ENCODE measurements at regions not wholly inside any gene's neighbourhood (a gene's known extent, or its start where the extent isn't known, plus 50 kb on each side); places are given as distances from the start of the nearest gene placed in this dataset.

GRCh38 chr15:39030291-39031070 lies 465.9 kb upstream of the RASGRP1 start:
- Histone ChIP-seq H3K27me3 (replicated peaks in 1 of 4; ENCODE audit: control insufficient read depth in 3 of 4, extremely low read depth in 1 of 4, insufficient read depth in 3 of 4, low read length in 3 of 4) (no peaks in the 10 kb centered on the region), H2BK12ac (ENCODE audit: low read depth, low read length) (no peak overlapping the region), H2BK5ac (ENCODE audit: low read depth, low read length) (no peak overlapping the region), H3K79me1 (ENCODE audit: low read depth, low read length) (no peaks in the 10 kb centered on the region; the same call in 1 of the 2 replicates), H3K4ac (replicated peaks; ENCODE audit: insufficient read length, low read depth, low read length) (no peak overlapping the region), H3K18ac (ENCODE audit: extremely low read depth, low read length) (no peak overlapping the region), H3K4me1 (replicated peaks in 1 of 4; ENCODE audit: control insufficient read depth in 3 of 4, insufficient read depth in 4 of 4, low read length in 3 of 4) (peaks cover 0 to 2% (median 0%) of the 10 kb centered on the region in 4 experiments; a peak in 1 of 7 replicates), H3K4me2 (ENCODE audit: insufficient read depth in 1 of 2, low read depth in 2 of 2, low read length in 2 of 2) (no peak overlapping the region), H2AFZ (ENCODE audit: low read length) (no peak overlapping the region), H3K9ac (replicated peaks in 1 of 4; ENCODE audit: extremely low read depth in 1 of 4, low read depth in 3 of 4, low read length in 3 of 4) (no peak overlapping the region), H3K23ac (ENCODE audit: insufficient read length) (no peak overlapping the region), H2BK20ac (ENCODE audit: low read length) (no peak overlapping the region), H3K14ac (ENCODE audit: insufficient read length) (no peak overlapping the region), H4K5ac (ENCODE audit: insufficient read length, low read depth, low read length) (no peak overlapping the region), H4K8ac (ENCODE audit: extremely low read depth, insufficient read depth, low read length) (no peak overlapping the region), H2AK5ac (ENCODE audit: low read depth, low read length) (no peak overlapping the region), H3K4me3 (ENCODE audit: extremely low read depth in 1 of 4, insufficient read depth in 2 of 4, low read depth in 3 of 4, low read length in 4 of 4) (no peak overlapping the region), H3K36me3 (ENCODE audit: control insufficient read depth in 2 of 4, insufficient read depth in 4 of 4, low read length in 3 of 4) (no peaks in the 10 kb centered on the region), H3K27ac (ENCODE audit: low read depth, low read length) (no peak overlapping the region), H3K56ac (replicated peaks; ENCODE audit: insufficient read length, low read depth, low read length) (no peak overlapping the region), H4K91ac (replicated peaks; ENCODE audit: insufficient read length, low read length) (no peak overlapping the region), H2BK120ac (replicated peaks; ENCODE audit: low read depth, low read length) (no peak overlapping the region), H3K23me2 (ENCODE audit: low read depth, low read length) (no peaks in the 10 kb centered on the region), H4K20me1 (replicated peaks in 1 of 2; ENCODE audit: control insufficient read depth in 1 of 2, insufficient read depth in 2 of 2, low read length in 2 of 2) (no peaks in the 10 kb centered on the region), H3K9me3 (ENCODE audit: insufficient read depth in 2 of 2, low read depth in 1 of 2, low read length in 1 of 2) (no peaks in the 10 kb centered on the region), H2BK15ac (ENCODE audit: low read length) (no peak overlapping the region), H3K79me2 (ENCODE audit: control insufficient read depth in 1 of 2, insufficient read depth in 2 of 2, low read length in 2 of 2) (no peaks in the 10 kb centered on the region)
- FAIRE-seq (no peak), DNase-seq (ENCODE audit: low read depth in 1 of 2, low spot score in 2 of 2) (no peak)
- ChIA-PET POLR2A (ENCODE audit: partially characterized antibody) (no interaction called here), CTCF (ENCODE audit: partially characterized antibody) (interaction anchor here (1.5 kb wide), 1 partner anchor 10 kb away, joined by 4 read pairs; no protein-coding TSS in a partner anchor)
- TF ChIP-seq CTBP2 (IDR thresholded peaks at IDR 0.05; ENCODE audit: borderline replicate concordance, insufficient read depth, insufficient read length, low read length) = no peak
- TF ChIP-seq SP2 (IDR thresholded peaks at IDR 0.05; ENCODE audit: low read length) = no peak
- TF ChIP-seq RFX5 (IDR thresholded peaks at IDR 0.05; ENCODE audit: borderline replicate concordance, low read depth, low read length) = no peak
- TF ChIP-seq JUN (IDR thresholded peaks at IDR 0.05; ENCODE audit: low read depth, low read length) = no peak
- WGBS, 2 experiments (ENCODE audit: extremely low coverage in 1 of 2, insufficient coverage in 1 of 2, insufficient read length in 1 of 2, insufficient replicate concordance in 2 of 2, low coverage in 1 of 2, low lambda C conversion rate in 2 of 2, missing lambda C conversion rate in 1 of 2) = 95% methylated on average over 6 of the region's 6 CpGs; no CpG with 5 or more reads in 1 of the 2 experiments
